HCT116 (cell line): ENCODE measurements at regions not wholly inside any gene's neighbourhood (a gene's known extent, or its start where the extent isn't known, plus 50 kb on each side); places are given as distances from the start of the nearest gene placed in this dataset.

ENCODE experiments used
- CTCF ChIP-seq, 3 experiments: fragments of 200-600 bp in 1 of 3; sonication (generic) in 1 of 3; IDR thresholded peaks in 2 of 3; conservative IDR thresholded peaks in 1 of 3; 2 replicates each; pipeline ENCODE4 v1.5.1; 2012 to 2017; ENCODE audit warnings: low read depth in 2 of 3, low read length in 2 of 3, antibody characterized with exemption in 1 of 3, borderline replicate concordance in 1 of 3, control low read depth in 1 of 3, mild to moderate bottlenecking in 1 of 3, mixed read lengths in 1 of 3, mixed run types in 1 of 3, moderate library complexity in 1 of 3; ENCODE audit not compliant: insufficient read depth in 1 of 3
- ELF1 ChIP-seq: IDR thresholded peaks from 2 replicates; pipeline ENCODE4 v1.6.1; 2012; ENCODE audit warnings: low read depth, borderline replicate concordance
- EZH2 ChIP-seq: fragments of 200-600 bp; sonication (generic); IDR thresholded peaks from 2 replicates; pipeline ENCODE4 v1.6.1; 2017; ENCODE audit warnings: antibody characterized with exemption, mixed run types
- POLR2A ChIP-seq: IDR thresholded peaks from 2 replicates; pipeline ENCODE4 v1.7.0; 2011; ENCODE audit warnings: borderline replicate concordance; ENCODE audit not compliant: insufficient read depth, insufficient read length; ENCODE audit errors: extremely low read depth
- POLR2AphosphoS5 ChIP-seq: IDR thresholded peaks from 2 replicates; pipeline ENCODE4 v1.6.1; 2011; ENCODE audit warnings: mild to moderate bottlenecking, low read depth, low read length, moderate library complexity
- REST ChIP-seq: IDR thresholded peaks from 2 replicates; pipeline ENCODE4 v1.6.1; 2012; ENCODE audit warnings: low read depth

- no peak for TF ChIP-seq POLR2A
- TF ChIP-seq POLR2AphosphoS5, result no peak
- no peak for TF ChIP-seq REST
- no peak for TF ChIP-seq EZH2
- TF ChIP-seq CTCF (IDR thresholded peaks at IDR 0.05 in 2 of 3, conservative IDR thresholded peaks at IDR 0.05 in 1 of 3; ENCODE audit: borderline replicate concordance in 1 of 3, insufficient read depth in 1 of 3, low read depth in 2 of 3, low read length in 2 of 3), result no peak
- TF ChIP-seq ELF1, result no peak
Measured at GRCh38 chr12:56867216-56867615, 67.0 kb downstream of the SDR9C7 start.
